Right renal cortex interstitium (tissue), 3 donors: ENCODE measurements at regions not wholly inside any gene's neighbourhood (a gene's known extent, or its start where the extent isn't known, plus 50 kb on each side); places are given as distances from the start of the nearest gene placed in this dataset.
"Not testable (repeated sequence)": the region's sequence is repeated elsewhere in the genome, so short reads cannot be mapped to it uniquely, and the experiment has no call there.

Source experiments
- DNase-seq, 3 donors: peaks; one replicate each; pipeline ENCODE4 v3.0.0-alpha.2; 2013; ENCODE audit warnings: low read depth in 3 of 3, low spot score in 2 of 3

DNA sequence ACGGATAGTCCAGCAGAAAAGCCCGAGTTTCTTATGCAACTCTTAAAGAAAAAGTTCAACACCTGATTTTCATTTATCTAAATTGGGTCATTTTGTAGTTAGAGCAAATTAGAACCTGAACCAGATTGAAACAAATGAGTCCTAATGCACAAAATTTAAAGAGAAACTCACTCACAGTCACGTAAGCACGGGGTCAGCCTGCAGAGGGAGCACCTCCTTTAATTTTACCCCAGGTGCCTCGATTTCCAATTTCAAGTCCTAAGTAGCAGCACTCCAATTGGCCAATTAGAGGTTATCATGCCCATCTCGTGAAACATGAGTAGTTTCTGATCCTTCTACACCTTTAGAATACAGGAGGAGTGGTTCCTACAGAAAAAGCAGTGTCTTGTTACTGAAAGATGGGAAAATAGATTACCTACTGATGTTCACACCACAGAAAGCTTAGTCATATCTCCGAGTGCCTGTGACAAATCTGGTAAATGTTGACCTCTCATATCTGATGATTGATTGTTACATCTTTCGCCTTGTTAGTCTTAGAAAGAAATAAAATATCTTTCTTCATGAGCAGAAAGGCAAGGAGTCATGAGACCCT lies 1929.8 kb upstream of the LRRTM1 start:
- DNase-seq, result no peak

DNA sequence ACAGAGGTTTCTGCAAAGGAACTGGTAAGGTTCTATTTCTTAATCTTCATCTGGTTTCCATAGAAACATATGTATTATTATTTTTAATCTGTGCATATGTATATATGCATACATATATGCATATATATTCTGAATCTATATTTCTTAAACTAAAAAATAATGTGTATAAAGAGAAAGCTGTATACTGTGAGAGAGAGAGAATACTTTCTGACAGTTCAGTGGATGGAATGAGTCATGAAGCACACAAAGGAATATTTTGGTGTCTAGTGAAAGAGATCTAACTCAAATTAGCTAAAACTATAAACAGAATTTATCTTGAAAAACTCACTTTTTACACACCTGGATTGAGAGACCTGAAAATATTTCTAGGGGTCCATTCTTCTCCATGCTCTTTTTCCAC lies 1929.3 kb upstream of the LRRTM1 start:
- DNase-seq, result no peak

GRCh38 chr2:82230406-82230805 lies 1925.9 kb upstream of the LRRTM1 start:
- DNase-seq, result no peak

DNA sequence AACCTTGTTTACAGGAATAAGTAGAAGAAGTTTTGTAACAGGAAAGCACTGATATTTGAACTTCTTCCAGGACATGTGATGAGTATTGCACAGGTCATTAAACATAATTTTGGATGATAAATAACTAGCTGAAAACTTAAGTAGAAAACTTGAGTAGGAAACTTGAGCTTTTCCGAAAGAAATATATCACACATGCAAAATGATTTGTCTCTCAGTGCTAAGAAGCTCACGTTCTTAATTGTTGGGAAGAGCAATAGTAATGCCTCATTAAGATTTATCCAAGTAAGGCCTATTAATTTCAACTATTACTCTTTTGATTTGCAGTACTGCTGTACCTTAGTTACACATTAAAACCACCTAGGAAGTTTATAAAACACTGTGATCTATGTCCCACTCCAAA lies 1921.9 kb upstream of the LRRTM1 start:
- peak in 2 of 3 donors; percentile 5 to 39 for DNase-seq

DNA sequence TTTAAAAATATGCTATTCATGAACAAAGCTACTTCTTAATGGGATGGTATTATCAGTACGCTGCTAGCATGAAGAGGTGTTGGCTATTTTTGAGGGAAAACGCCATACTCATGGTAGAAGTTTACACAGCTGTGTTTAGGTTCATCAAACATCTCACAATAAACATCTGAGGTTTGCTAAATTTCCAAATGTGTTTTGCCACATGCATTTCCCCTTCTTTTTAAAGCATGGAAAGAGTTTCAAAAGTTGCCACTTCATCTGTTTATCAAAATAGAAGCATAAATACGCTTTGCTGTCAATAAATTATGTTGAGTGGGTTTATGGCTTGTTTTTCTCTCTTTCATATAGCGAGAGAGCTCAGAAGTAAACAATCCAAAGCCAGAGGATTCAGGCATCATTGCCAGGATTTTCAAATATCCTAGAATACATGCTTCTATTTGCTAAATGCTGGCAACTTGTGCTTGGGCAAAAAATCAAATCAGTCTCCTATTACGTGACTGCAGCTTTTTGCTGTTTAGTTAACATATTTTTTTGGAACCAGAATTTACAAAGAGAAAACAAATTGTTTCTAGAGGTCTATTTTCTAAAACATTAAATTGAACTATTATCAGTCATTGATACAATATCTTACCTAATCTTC lies 1919.9 kb upstream of the LRRTM1 start:
- DNase-seq, result no peak

GRCh38 chr2:82215212-82215611 lies 1910.7 kb upstream of the LRRTM1 start:
- no peak for DNase-seq

- DNase-seq, result no peak
Observed at GRCh38 chr2:82199493-82199852, 1894.9 kb upstream of the LRRTM1 start.

- no peak for DNase-seq
Observed at GRCh38 chr2:82198809-82199492, 1894.4 kb upstream of the LRRTM1 start.

DNA sequence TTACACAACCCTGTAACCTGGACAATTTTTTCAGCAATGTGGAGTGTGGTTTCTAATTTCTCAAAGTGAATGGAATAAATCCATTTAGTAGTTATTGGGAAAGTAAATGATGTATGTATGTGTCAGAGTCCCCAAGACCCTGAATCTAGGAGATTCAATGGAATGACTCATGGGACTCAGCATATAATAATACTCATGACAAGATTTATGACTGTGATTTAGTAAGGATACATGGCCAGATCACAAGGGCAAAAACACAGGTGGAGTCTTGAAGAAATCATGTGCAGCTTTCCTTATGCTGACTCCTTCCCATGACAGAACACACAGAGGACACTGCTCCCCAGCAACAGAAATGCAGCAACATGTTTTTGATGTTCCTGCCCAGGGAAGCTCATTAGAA lies 1877.7 kb upstream of the LRRTM1 start:
- DNase-seq, result no peak

DNA sequence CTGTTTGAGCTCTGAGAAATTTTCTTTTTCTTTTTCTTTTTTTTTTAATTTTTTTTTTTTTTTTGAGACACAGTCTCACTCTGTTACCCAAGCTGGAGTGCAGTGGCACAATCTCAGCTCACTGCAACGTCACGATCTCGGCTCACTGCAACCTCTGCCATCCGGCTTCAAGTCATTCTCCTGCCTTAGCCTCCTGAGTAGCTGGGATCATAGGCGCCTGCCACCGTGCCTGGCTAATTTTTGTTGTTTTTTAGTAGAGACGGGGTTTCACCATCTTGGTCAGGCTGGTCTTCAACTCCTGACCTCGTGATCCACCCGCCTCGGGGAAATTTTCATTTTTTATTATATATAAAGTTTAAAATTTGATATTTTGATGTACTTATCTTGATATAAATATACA lies 1870.7 kb upstream of the LRRTM1 start:
- DNase-seq, result not testable (repeated sequence)

- DNase-seq, result no peak
Observed at GRCh38 chr2:82172483-82172882, 1867.9 kb upstream of the LRRTM1 start.

GRCh38 chr2:82169379-82169778 lies 1864.8 kb upstream of the LRRTM1 start:
- no peak for DNase-seq

DNA sequence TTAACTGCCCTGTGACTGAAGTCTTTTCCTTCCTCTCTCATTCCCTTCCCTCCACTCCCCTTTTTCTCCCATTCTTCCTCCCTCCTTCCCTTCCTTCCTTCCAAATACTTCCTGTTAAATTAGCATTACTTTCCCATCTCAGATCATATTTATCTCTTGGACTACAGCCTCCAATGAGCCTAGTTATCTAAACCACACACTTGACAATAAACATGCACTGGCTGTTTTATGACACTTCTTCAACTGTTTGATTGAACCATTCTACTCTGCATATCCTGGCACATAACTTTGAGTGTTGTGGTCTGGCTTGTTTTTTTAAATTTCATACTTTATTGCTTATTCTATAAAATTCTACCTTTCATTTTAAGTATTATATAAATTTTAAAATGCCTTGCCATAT lies 1860.8 kb upstream of the LRRTM1 start:
- no peak for DNase-seq

GRCh38 chr2:82158150-82158549 lies 1853.6 kb upstream of the LRRTM1 start:
- no peak for DNase-seq

GRCh38 chr2:82155469-82155868 lies 1850.9 kb upstream of the LRRTM1 start:
- DNase-seq, result no peak

DNA sequence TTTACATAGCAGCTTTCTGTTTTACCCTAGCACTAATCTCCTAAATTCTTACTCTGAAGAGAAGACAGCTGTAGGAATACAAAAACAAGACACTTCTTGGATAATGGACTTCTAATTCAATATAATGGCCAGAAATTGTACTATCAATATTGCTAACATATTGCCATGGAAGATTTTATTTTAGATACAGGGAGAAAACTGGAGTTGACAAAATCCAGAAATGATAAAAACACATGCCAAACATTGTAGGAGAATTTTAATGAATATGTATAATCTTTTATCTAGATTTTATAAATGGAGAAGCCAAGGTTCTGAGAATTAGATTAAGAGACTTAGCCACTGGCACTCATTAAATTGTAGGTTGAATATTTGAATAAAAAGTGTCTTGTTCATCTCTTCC lies 1838.8 kb upstream of the LRRTM1 start:
- DNase-seq, result no peak

GRCh38 chr2:82139979-82140611 lies 1835.5 kb upstream of the LRRTM1 start:
- DNase-seq, result peak; percentile 41 to 50 (median 47)

GRCh38 chr2:82137441-82137840 lies 1832.9 kb upstream of the LRRTM1 start:
- DNase-seq, result no peak

GRCh38 chr2:82128051-82128450 lies 1823.5 kb upstream of the LRRTM1 start:
- no peak for DNase-seq

GRCh38 chr2:82124629-82125028 lies 1820.1 kb upstream of the LRRTM1 start:
- DNase-seq, result no peak

- no peak for DNase-seq
Observed at GRCh38 chr2:82120654-82121053, 1816.1 kb upstream of the LRRTM1 start.

- DNase-seq, result no peak
Observed at GRCh38 chr2:82120115-82120514, 1815.6 kb upstream of the LRRTM1 start.
